ENCODE measurements at regions not wholly inside any gene's neighbourhood (a gene's known extent, or its start where the extent isn't known, plus 50 kb on each side); places are given as distances from the start of the nearest gene placed in this dataset.

GRCh38 chr6:165729307-165729936, 66.4 kb upstream of the PDE10A start:
- Mint-ChIP-seq H3K36me3 (ENCODE audit: unreplicated experiment) (no peaks in the 10 kb centered on the region), H3K9me3 (ENCODE audit: unreplicated experiment) (peaks cover 1% of the 10 kb centered on the region), H3K27ac (ENCODE audit: unreplicated experiment) (no peak overlapping the region), H3K4me1 (ENCODE audit: low read depth, unreplicated experiment) (peaks cover 5% of the 10 kb centered on the region), H3K4me3 (ENCODE audit: unreplicated experiment) (no peak overlapping the region), H3K27me3 (ENCODE audit: unreplicated experiment) (no peaks in the 10 kb centered on the region)
- DNase-seq, result peak; percentile 45
- TF ChIP-seq CTCF (IDR thresholded peaks at IDR 0.05; ENCODE audit: partially characterized antibody, unreplicated experiment), result peak; percentile 97

- Mint-ChIP-seq H3K4me1 (ENCODE audit: low read depth, unreplicated experiment) (peaks cover 5% of the 10 kb centered on the region), H3K27ac (ENCODE audit: unreplicated experiment) (no peak overlapping the region), H3K36me3 (ENCODE audit: unreplicated experiment) (no peaks in the 10 kb centered on the region), H3K4me3 (ENCODE audit: unreplicated experiment) (no peak overlapping the region), H3K27me3 (ENCODE audit: unreplicated experiment) (no peaks in the 10 kb centered on the region), H3K9me3 (ENCODE audit: unreplicated experiment) (peaks cover 1% of the 10 kb centered on the region)
- DNase-seq, result no peak
- no peak for TF ChIP-seq CTCF (IDR thresholded peaks at IDR 0.05; ENCODE audit: partially characterized antibody, unreplicated experiment)
These were observed 65.2 kb upstream of the PDE10A start for GRCh38 chr6:165728216-165728615.

- H3K27ac Mint-ChIP-seq (ENCODE audit: unreplicated experiment), result no peak overlapping the region
- H3K27me3 Mint-ChIP-seq (ENCODE audit: unreplicated experiment), result no peaks in the 10 kb centered on the region
- no peaks in the 10 kb centered on the region for H3K4me1 Mint-ChIP-seq (ENCODE audit: low read depth, unreplicated experiment)
- no peaks in the 10 kb centered on the region for H3K36me3 Mint-ChIP-seq (ENCODE audit: unreplicated experiment)
- no peak for DNase-seq
- H3K4me3 Mint-ChIP-seq (ENCODE audit: unreplicated experiment), result no peak overlapping the region
- no peak for TF ChIP-seq CTCF (IDR thresholded peaks at IDR 0.05; ENCODE audit: partially characterized antibody, unreplicated experiment)
- peaks cover 1% of the 10 kb centered on the region for H3K9me3 Mint-ChIP-seq (ENCODE audit: unreplicated experiment)
These were observed 63.9 kb upstream of the PDE10A start for GRCh38 chr6:165726965-165727381.

- Mint-ChIP-seq H3K4me3 (ENCODE audit: unreplicated experiment) (no peak overlapping the region), H3K36me3 (ENCODE audit: unreplicated experiment) (no peaks in the 10 kb centered on the region), H3K4me1 (ENCODE audit: low read depth, unreplicated experiment) (no peaks in the 10 kb centered on the region), H3K9me3 (ENCODE audit: unreplicated experiment) (peaks cover 1% of the 10 kb centered on the region), H3K27me3 (ENCODE audit: unreplicated experiment) (no peaks in the 10 kb centered on the region), H3K27ac (ENCODE audit: unreplicated experiment) (no peak overlapping the region)
- TF ChIP-seq CTCF (IDR thresholded peaks at IDR 0.05; ENCODE audit: partially characterized antibody, unreplicated experiment), result no peak
- DNase-seq, result no peak
These were observed 63.3 kb upstream of the PDE10A start for GRCh38 chr6:165726290-165726875.

GRCh38 chr6:165725201-165725600, 62.2 kb upstream of the PDE10A start:
- Mint-ChIP-seq H3K27me3 (ENCODE audit: unreplicated experiment) (no peaks in the 10 kb centered on the region), H3K4me3 (ENCODE audit: unreplicated experiment) (no peak overlapping the region), H3K27ac (ENCODE audit: unreplicated experiment) (no peak overlapping the region), H3K4me1 (ENCODE audit: low read depth, unreplicated experiment) (no peaks in the 10 kb centered on the region), H3K36me3 (ENCODE audit: unreplicated experiment) (no peaks in the 10 kb centered on the region), H3K9me3 (ENCODE audit: unreplicated experiment) (no peaks in the 10 kb centered on the region)
- TF ChIP-seq CTCF (IDR thresholded peaks at IDR 0.05; ENCODE audit: partially characterized antibody, unreplicated experiment), result no peak
- no peak for DNase-seq
